Stimulated activated CD8-positive, alpha-beta memory T cell treated with anti-CD3 and anti-CD28 coated beads, Interleukin-2, amount 100 ng/mL, for 48 hours (primary cell): ENCODE measurements at regions not wholly inside any gene's neighbourhood (a gene's known extent, or its start where the extent isn't known, plus 50 kb on each side); places are given as distances from the start of the nearest gene placed in this dataset.
"Not testable (repeated sequence)": the region's sequence is repeated elsewhere in the genome, so short reads cannot be mapped to it uniquely, and the experiment has no call there.

ENCODE experiments used
- DNase-seq, 2 donors: peaks; one replicate each; pipeline ENCODE4 v3.0.0-alpha.2; 2020; ENCODE audit warnings: low read depth in 2 of 2

DNA sequence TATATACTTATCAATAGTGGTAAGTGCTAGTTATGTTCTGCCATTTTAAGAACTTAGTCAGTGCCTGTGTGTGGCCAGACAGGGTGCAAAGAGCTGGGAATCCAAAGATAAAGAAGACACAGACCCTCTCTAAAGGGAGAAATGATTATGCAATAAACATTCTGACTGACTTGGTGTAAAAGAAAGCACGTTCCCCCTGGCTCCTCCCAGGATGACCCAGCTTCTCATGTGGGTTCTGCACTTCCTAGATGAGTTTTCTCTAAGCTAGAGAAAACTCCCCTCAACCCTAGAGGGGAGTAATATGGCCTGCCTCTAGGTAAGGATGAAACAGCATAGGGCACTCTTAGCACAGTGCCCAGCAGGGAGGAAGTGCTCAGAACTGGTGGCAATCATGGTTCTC is 231.2 kb downstream of the VRK1 start:
- DNase-seq, result no peak

DNA sequence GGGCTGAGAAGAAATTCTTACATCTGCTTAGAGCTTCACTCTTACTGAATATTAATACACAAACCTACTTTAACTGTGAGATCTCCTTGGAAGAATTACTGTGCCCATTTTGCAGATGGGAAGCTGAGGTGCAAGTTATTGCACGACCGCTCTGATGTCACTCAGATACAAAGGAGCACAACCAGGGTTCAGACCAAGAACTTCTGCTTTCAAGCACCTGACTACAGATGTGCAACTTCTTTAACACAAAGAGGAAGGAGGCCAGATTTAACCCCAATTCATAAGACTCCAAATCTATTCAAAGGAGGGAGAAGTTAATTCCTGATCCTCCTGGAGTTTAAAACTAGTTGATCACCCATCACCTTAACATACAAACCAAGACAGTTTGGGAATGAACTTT is 232.6 kb downstream of the VRK1 start:
- no peak for DNase-seq

DNA sequence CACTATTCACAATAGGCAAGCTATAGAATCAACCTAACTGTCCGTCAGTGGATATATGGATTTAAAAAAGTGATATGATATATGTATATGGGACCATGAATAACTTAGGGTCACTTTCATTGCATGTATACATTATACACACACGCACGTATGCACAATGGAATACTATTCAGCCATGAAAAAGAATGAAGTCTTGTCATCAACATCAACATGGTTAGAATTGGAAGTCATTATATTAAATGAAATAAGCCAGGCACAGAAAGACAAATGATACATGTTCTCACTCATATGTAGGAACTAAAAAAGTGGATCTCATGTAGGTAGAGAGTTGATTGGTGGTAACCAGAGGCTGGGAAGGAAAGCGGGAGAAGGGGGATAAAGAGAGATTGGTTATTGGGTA is 234.3 kb downstream of the VRK1 start:
- no peak for DNase-seq

DNA sequence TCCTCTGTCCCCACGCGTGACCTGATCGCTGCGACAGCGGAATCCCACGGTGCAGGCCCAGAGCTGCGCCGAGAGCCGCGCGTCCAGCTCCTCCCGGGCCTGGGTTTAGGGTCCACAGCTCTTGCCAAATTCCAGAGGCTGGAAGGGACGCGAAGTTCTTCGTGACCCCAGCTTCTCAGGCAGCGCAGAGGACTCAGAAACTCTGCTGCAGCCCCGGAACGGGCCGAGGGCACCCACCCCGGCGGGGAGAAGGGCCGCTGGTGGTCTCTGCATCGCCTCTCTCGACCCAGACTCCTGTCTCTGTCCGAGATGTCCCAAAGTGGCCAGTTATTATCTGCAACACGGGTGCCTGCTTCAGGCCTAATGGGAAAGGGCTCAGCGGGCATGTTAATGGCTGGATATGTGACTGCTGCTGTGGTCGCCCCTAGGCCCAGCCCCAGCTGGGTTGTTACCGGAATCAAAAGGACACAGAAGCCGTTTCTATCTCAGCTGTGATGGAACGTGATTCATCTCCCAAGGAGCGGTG is 236.4 kb downstream of the VRK1 start:
- no peak for DNase-seq

DNA sequence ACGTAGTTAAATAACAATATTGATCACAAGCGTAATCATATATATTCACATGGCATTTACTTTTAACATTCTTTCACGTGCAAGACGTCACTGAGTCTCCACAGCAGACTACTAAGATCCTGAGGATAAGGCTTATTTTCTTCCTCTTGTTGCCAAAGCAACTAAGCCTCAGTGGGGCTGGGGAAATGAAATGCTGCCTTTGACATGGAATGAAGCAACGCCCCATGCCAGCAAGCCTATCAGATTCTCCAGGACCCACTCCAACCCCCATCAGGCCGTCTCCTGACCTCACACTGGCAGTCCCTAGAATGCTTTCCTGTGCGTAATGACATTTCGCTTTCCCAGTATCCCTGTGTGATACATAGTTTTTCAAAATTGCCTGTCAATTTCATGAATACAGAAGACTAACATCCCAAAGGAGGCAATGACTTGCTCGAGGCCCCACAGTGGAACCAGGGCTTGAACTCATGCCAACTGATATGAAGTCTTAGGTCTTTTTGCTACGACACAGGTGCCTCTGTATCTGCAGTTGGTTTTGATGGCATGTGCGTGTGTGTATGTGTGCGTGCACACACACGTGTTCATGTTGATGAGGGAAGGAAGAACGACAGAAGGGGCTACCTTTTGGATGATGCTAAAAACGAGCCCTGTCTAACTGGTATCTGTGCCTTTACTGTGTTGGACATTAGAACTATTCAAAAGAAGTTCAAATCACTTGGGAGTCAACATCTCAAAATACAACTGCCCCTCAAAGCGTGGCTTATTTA is 239.1 kb downstream of the VRK1 start:
- DNase-seq, result no peak

DNA sequence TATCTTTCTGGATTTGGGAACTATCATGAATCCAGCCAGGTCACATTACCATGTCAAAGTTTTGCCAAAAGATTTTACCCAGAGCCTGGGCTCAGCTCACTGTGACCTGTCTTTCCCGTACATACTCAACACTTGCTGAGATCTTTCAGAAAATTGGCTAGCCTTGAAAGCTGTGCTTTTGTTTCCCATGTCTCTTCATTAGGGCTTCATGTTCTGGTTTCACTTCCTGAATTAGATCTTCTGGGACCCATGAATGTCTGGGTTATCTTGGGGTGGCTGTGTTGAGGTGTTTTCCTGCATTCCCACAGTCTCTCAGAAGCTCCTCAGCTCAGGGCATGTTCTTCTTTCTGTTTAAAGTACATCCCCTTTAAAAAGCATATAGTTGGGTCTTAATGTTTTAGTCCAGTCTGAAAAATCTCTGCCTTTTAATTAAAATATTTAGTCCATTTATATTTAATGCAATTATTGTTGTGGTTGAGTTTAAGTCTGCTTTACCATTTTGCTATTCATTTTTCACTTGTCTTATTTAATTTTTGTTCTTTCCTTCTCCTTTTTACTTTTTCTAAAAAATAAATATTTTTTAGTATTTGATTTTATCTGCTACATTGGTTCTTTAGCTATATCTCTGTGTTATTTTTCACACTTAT is 242.7 kb downstream of the VRK1 start:
- DNase-seq, result no peak

DNA sequence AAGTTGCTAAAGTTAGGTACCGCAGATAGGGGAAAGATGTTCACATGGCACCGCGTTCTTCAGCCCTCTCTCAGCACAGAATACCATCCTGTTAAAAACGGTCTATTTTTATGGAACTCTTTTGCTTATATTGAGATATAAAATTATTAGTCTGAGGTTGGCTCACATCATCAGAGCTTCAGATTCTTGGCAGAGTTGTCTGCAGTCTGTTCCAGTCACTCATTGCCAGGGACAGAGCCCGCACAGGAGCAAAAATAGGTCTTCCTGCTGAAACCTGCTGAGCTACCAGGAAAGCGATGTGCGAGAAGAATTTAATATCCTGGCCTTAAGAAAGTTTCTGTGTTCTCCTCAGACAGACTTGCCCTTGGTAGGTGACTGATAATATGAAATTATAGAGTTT is 249.8 kb downstream of the VRK1 start:
- no peak for DNase-seq

DNA sequence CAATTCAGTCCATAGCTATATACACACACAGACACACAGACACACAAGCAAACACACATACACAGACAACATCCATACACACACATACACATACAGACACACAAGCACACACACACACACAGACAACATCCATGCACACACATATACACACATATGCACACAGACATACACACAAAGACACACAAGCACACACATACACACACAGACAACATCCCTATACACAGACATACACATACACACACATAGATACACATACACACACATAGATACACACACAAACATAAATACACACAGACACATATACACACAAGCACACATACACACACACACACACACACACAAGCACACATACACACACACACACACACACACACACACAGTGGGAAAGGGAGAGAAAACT is 254.8 kb downstream of the VRK1 start:
- DNase-seq, result no peak

DNA sequence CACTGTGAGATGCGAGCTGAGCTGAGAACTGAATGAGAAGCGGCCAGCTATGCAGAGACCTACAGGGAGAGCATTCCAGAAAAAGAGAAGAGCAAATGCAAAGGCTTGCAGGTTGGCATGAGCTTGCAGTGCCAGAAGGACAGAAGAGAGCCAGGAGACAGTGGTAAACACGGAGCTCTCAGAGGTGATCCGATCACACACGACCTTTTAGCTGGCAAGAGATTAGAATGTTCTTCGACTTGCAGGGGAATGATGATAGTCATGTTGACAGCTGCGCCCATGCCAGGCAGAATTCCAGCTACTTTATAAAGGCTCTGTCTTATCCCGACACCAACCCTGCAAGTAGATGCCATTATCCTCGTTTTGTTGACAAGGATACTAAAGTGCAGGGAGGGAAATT is 256.8 kb downstream of the VRK1 start:
- DNase-seq, result no peak

DNA sequence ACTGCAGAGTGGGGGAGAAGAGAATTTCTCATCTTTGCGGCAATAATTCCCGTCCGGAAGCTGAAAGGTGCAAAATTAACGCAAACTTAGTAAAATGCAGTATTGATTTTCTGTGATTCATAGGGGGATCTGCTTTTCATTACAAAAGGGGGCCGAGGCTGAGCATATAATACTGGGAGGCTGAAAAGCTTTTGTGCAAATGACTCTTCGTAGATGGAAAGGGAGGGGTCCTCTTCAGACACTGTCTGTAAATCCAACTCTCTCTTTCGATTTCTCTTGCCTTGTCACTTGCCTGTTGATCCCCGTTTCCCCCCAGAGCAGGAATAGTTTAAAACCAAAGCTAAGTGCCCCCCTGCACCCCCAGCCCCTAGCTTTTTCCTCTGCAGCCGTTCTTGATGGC is 258.2 kb downstream of the VRK1 start:
- DNase-seq, result no peak

DNA sequence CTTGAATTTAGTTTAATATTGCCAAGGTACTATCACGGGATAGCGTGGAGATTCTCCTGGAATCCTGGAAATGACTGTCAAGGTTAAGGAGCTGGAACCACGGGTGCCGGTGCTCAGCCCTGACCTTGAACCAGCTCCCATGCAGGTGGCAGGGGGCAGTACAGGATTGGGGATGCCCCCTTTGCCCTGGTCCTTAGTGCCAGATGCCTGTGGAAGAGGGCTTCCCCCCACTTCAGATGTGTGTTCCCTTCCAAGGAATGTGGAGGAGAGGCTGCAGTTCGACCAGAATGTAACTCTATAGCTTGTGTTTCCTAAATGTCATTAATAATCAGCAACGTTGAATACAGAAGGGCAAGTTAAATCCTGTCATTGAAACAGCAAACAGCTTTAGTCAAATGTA is 258.9 kb downstream of the VRK1 start:
- no peak for DNase-seq

DNA sequence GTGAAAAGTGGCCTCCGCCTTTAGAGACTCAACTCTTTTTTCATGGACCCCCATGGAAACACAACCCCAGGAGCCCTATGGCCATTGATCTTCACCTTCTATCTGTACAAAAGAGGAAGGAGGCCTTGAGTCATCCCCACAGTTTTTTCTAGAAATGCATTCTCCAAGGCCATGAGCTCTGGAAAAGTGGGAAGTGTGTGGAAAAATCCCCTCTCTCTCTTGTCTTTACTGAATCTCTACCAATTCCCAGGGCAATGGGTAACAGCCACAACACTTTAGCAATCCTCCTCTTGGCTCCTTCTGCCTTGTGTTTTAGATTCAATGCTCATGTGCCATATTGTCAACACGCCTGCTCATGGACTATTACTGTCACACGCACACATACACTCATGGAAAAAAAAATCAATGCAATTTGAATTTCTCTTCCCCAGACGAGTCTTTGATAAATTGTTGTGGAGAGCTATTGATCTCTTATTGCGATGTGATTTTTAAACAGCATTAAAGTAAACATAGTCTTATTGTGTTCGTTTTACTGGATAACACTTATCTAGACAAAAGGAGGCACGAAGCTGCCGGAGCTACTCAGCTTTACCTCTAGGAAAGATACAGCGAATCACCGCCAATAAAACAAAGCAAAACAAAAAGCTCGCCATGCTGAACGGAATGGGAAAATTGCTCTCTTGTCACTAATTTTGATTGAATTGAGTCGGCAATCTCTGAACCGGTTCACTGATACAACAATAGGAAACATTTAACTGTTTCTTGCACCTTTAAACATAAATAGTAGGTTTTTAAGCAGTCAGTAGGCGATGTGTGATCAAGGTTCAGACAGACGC is 260.3 kb downstream of the VRK1 start:
- DNase-seq, result no peak

DNA sequence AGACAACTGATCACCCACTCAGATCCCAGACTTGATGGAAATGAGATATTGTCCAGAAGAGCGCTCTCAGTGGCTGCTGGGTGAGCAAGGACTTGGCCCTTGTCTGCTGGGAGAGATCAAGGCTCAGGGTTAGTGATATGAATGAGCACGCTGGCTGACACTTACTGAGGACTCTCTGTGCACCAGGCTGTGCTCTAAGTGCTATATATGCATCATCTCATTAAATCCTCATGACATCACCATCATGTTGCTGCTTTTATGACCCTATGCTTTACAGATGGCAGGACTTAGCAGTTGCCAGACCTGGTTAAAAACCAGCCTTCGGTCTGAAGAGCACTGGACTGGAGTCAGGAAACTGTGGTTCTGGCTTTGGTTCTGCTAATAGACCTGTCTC is 260.9 kb downstream of the VRK1 start:
- DNase-seq, result no peak

DNA sequence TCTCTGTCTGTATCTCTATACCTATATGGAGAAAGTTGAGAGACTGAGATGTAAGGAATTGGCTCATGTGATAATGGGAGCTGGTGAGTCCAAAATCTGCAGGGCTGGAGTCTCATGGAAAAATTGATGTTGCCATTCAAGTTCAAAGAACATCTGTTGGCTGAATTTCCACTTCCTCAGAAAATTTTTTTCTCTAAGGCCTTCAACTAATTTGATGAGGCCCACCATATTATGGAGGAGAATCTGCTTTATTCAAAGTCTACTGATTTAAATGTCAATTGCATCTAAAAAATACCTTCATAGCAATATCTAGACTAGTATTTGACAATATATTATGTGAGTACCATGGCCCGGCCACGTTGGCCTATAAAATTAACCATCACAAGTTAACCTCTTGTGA is 261.4 kb downstream of the VRK1 start:
- no peak for DNase-seq

DNA sequence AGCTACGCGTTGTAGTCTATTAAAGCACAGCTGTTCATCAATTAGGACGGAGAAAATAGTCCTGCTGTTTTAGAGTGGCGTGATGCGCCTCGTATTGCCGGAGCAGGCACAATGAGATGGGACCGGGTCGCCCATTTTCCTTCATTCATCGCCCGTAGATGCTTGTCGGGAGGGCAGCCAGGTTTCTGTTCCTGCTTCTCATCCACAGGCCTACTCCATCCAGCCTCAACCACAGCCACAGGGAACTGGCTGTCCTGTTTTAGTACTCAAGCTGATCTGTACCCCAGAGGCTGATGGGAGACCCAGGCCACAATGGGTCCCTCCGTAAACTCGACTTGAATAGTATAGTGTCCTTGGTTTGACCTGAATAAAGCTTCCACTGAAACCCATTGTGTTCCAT is 264.0 kb downstream of the VRK1 start:
- no peak for DNase-seq

DNA sequence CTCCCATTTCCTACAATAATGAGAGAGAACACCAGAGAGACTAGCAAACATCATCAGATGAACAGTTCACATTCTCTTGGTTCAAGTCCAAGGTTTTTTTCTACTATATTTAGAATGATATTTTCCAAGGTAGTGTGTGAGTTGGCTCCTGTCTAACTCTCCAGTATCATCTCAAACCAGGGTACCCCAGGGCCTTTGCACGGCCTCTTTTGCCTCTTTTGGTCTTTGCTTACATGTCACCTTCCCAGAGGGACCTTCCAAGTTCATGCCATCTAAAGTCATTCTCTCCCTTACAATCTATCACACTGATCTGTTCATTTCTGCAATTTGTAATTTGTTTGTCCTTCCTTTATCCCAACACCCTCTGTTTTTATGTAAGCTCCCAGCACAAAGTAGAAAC is 264.5 kb downstream of the VRK1 start:
- DNase-seq, result no peak

DNA sequence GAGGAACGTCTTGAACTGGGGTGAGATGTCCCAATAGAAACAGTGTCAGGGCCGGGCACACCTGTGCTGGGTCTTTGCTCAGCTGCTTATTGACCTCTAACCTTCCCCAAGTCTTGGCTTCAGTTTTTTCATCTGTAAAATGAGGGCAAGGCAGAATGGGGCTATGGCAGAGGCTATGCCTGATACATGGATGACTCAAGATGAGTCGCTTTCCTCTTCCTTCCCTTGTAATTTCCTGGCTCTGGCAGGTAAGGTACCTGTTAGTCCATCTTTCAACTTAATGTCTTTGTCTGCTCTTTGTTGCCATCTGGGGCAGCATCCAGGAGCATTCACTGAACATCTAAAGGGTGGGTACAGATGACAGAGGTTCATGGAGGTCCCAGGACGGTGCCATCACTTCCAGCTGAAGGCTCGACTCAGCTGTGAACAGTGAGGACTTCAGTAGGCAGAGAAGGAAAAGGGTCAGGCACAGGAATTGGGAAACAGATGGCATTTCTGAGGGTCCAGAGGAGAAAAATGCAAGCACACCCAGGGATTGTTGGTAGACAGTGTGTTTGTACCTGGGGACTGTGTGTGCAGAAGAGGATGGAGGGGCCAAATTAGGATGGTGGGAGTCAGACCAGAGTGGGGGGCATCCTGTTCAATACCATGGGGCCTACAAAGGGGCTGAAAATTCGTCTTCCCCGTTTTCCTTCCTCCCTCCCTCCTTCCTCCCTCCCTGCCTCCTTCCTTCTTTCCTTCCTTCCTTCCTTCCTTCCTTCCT is 268.3 kb downstream of the VRK1 start:
- no peak for DNase-seq

DNA sequence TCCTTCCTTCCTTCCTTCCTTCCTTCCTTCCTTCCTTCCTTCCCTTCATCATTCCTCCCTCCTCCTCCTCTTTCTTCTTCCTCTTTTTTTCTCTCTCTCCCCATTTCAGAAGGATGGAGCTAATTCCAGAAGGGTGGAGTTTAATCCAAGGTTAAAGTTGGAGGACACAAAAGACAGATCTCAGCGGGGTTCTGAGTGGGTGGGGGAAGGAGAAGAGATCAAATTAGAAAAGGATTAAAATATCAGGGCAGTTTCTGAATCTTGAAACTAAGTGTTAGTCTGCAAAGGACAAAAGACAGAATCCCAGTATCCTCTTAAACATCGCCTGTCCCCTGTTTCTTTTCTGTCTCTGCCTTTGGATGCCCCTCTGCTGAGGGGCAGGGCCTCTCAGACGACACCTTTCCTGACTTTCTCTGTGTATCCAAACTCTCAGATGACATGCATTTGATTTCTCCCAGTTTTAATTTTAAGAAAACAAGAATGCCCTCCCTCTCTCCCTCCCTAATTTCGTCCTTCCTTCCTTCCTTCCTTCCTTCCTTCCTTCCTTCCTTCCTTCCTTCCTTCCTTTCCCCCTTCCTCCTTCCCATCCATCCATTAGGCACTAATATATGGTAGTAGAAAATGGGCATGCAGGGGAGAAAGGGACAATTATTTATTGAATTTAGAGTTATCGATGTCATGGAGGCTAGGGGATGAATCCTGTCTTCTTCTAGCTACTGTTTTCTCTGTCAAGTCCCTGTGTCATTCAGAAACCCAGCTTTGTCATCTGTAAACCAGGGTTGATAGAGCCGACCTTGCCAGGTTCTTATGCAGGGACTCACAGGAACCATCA is 269.1 kb downstream of the VRK1 start:
- no peak for DNase-seq

DNA sequence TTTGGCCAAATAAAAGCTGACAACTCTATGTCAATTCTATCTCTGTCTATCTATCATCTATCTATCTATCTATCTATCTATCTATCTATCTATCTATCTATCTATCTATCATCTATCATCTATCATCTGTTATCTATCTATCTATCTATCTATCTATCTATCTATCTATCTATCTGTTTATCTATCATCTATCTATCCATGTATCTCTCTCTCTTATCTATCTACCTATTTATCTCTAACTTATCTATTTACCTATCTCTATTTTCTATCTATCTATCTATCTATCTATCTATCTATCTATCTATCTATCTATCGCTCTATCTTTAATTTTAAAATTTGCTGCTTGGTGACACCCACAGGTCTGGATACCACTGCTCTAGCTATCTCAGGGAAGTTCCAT is 271.1 kb downstream of the VRK1 start:
- not testable (repeated sequence) for DNase-seq

DNA sequence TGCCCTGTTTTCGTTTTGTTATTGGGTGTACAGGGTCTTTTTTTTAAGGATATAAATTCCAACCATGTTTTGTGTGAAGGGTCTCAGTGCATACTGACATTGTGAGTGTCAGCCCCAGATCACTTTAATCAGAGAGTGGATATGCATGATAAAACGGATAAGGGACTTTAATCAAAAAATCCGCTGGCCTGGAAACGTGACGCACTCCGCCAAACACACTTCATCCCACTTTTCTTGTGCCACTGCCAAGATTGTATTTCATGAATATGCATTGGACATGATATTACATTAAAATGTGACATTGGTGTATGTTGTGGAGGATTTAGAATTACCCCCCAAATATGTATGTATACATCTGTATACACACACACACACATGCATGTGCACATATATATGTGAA is 273.1 kb downstream of the VRK1 start:
- DNase-seq, result no peak

DNA sequence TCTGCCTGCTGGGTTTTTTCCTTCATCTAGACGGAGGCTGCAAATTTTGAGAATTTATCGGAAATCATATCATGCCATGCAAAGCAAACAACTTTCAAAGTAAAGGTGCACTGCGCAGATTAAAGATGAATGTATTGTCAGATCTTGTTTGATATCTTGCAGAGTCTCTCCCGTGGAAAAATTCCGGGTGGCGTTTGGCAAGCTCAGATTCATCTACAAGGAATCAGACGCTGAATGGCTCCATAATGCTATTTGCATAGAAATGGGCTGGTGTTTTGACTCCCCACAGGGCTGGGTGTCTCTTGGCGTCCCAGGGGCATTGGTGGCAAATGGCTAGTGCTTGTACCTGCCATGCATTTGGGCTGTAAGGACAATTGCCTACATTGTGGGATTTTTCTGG is 274.0 kb downstream of the VRK1 start:
- DNase-seq, result no peak
